Lower lobe of right lung (tissue), 2 donors: ENCODE measurements at regions not wholly inside any gene's neighbourhood (a gene's known extent, or its start where the extent isn't known, plus 50 kb on each side); places are given as distances from the start of the nearest gene placed in this dataset.

Experiments
- ATAC-seq, 2 donors: fragments of 200-7000 bp; cut with Tn5 transposase; one replicate each; pipeline ENCODE4 v1.9.1; 2020 to 2022; ENCODE audit warnings: mild to moderate bottlenecking in 2 of 2, moderate library complexity in 2 of 2
- DNase-seq: peaks from one replicate; pipeline ENCODE4 v3.0.0-alpha.2; 2020
- H3K27ac ChIP-seq: fragments of 200-600 bp; one replicate; pipeline ENCODE4 v1.8.0; 2022
- H3K27me3 ChIP-seq: fragments of 200-600 bp; one replicate; pipeline ENCODE4 v1.8.0; 2022; ENCODE audit warnings: low read depth
- H3K36me3 ChIP-seq: fragments of 200-600 bp; one replicate; pipeline ENCODE4 v1.8.0; 2022; ENCODE audit warnings: mild to moderate bottlenecking
- H3K4me1 ChIP-seq: fragments of 200-600 bp; one replicate; pipeline ENCODE4 v1.8.0; 2022
- H3K4me3 ChIP-seq: fragments of 200-600 bp; one replicate; pipeline ENCODE4 v1.8.0; 2022; ENCODE audit warnings: mild to moderate bottlenecking
- H3K9me3 ChIP-seq: fragments of 200-600 bp; one replicate; pipeline ENCODE4 v1.8.0; 2022
- CTCF ChIP-seq: fragments of 200-600 bp; IDR thresholded peaks from one replicate; pipeline ENCODE4 v1.8.0; 2022; ENCODE audit warnings: antibody characterized with exemption, mild to moderate bottlenecking
- intact Hi-C: fragments of 100-400 bp; cut with DNase I; formaldehyde crosslinking; loops from one replicate; pipeline ENCODE4 v1.11.0; 2022
- donor health status: DM: no; HTN: yes; CAD: no; lungs with severe emphysema.

GRCh38 chr2:181275643-181276070, 181.5 kb upstream of the ITGA4 start:
- no peak overlapping the region for H3K4me3 ChIP-seq
- no peak for TF ChIP-seq CTCF
- ATAC-seq (peak; percentile 24 to 39), DNase-seq (no peak)
- H3K27ac ChIP-seq, result no peak overlapping the region
- no peaks in the 10 kb centered on the region for H3K4me1 ChIP-seq
- intact Hi-C loops, result no loop called here
- H3K9me3 ChIP-seq, result no peaks in the 10 kb centered on the region
- H3K36me3 ChIP-seq, result no peaks in the 10 kb centered on the region
- H3K27me3 ChIP-seq, result no peaks in the 10 kb centered on the region

GRCh38 chr2:181281206-181281832, 175.9 kb upstream of the ITGA4 start:
- ATAC-seq (no peak), DNase-seq (no peak)
- intact Hi-C loops, result no loop called here
- Histone ChIP-seq H3K27ac (no peak overlapping the region), H3K9me3 (no peaks in the 10 kb centered on the region), H3K36me3 (no peaks in the 10 kb centered on the region), H3K4me3 (no peak overlapping the region), H3K4me1 (no peaks in the 10 kb centered on the region), H3K27me3 (no peaks in the 10 kb centered on the region)
- TF ChIP-seq CTCF, result no peak

GRCh38 chr2:181285116-181285515, 172.1 kb upstream of the ITGA4 start:
- no peak for ATAC-seq
- no peaks in the 10 kb centered on the region for H3K9me3 ChIP-seq
- no peak overlapping the region for H3K27ac ChIP-seq
- TF ChIP-seq CTCF, result no peak
- no peaks in the 10 kb centered on the region for H3K4me1 ChIP-seq
- no peak overlapping the region for H3K4me3 ChIP-seq
- intact Hi-C loops, result no loop called here
- no peaks in the 10 kb centered on the region for H3K27me3 ChIP-seq
- DNase-seq, result no peak
- no peaks in the 10 kb centered on the region for H3K36me3 ChIP-seq

GRCh38 chr2:181289698-181290097, 167.5 kb upstream of the ITGA4 start:
- H3K4me1 ChIP-seq, result no peaks in the 10 kb centered on the region
- no peak for ATAC-seq
- H3K4me3 ChIP-seq, result no peak overlapping the region
- TF ChIP-seq CTCF, result no peak
- no peak for DNase-seq
- no peaks in the 10 kb centered on the region for H3K9me3 ChIP-seq
- intact Hi-C loops, result no loop called here
- no peaks in the 10 kb centered on the region for H3K27me3 ChIP-seq
- no peaks in the 10 kb centered on the region for H3K36me3 ChIP-seq
- no peak overlapping the region for H3K27ac ChIP-seq

GRCh38 chr2:181290182-181290581, 167.0 kb upstream of the ITGA4 start:
- no peak for TF ChIP-seq CTCF

More at GRCh38 chr2:181290182-181290581, 167.0 kb upstream of the ITGA4 start:
- no peak overlapping the region for H3K4me3 ChIP-seq
- intact Hi-C loops, result no loop called here
- H3K4me1 ChIP-seq, result no peaks in the 10 kb centered on the region
- no peaks in the 10 kb centered on the region for H3K9me3 ChIP-seq
- H3K27me3 ChIP-seq, result no peaks in the 10 kb centered on the region
- no peak for ATAC-seq
- no peaks in the 10 kb centered on the region for H3K36me3 ChIP-seq
- no peak for DNase-seq
- no peak overlapping the region for H3K27ac ChIP-seq
